Ascending aorta (tissue), 2 donors: ENCODE measurements at regions not wholly inside any gene's neighbourhood (a gene's known extent, or its start where the extent isn't known, plus 50 kb on each side); places are given as distances from the start of the nearest gene placed in this dataset.
"Not testable (repeated sequence)": the region's sequence is repeated elsewhere in the genome, so short reads cannot be mapped to it uniquely, and the experiment has no call there.

Source experiments
- DNase-seq, 2 donors: peaks; one replicate each; pipeline ENCODE4 v3.0.0-alpha.2; 2019; ENCODE audit warnings: low spot score in 2 of 2
- H3K27ac ChIP-seq, 2 donors: fragments of 200-600 bp; sonication (generic); one replicate each; pipeline ENCODE4 v1.5.1; 2016 to 2017; ENCODE audit warnings: mild to moderate bottlenecking in 1 of 2
- H3K27me3 ChIP-seq: fragments of 200-600 bp; sonication (generic); one replicate; pipeline ENCODE4 v1.5.1; 2017
- H3K36me3 ChIP-seq, 2 donors: fragments of 200-600 bp; sonication (generic); one replicate each; pipeline ENCODE4 v1.5.1; 2016
- H3K4me1 ChIP-seq, 2 donors: fragments of 200-600 bp; sonication (generic); one replicate each; pipeline ENCODE4 v1.5.1; 2016 to 2017; ENCODE audit warnings: mild to moderate bottlenecking in 1 of 2
- H3K4me3 ChIP-seq, 2 donors: fragments of 200-600 bp; sonication (generic); one replicate each; pipeline ENCODE4 v1.5.1; 2016 to 2017; ENCODE audit warnings: mild to moderate bottlenecking in 1 of 2
- H3K9me3 ChIP-seq, 2 donors: fragments of 200-600 bp; sonication (generic); one replicate each; pipeline ENCODE4 v1.5.1; 2016
- intact Hi-C: fragments of 100-400 bp; cut with DNase I; formaldehyde crosslinking; loops from one replicate; pipeline ENCODE4 v1.15.1; 2023
- TF ChIP-seq, protein P1 (sequence below), 3 experiments: fragments of 200-600 bp in 2 of 3; fragments of 450-650 bp in 1 of 3; sonication (generic) in 2 of 3; IDR thresholded peaks; one replicate each; pipeline ENCODE4 v1.5.1; 2016 to 2019; ENCODE audit warnings: antibody characterized with exemption in 3 of 3, mild to moderate bottlenecking in 1 of 3, moderate library complexity in 1 of 3

DNA sequence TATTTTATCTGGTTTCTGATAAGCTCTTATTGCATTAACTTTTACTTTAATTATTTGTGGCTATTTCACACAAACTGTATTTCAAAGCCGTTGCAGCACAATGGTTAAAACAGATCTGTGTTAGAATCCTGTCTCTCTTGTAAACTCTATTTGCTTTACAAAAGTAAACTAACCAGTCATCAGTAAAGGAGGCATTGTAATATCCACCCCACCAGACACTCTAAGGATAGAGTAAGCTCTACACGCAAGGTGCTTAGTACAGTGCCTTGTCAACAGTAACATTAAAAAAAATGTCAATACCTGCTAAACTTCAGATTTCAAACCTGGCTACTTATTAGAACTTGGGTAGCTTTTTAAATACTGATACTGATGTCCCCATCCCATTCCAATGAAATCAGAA, 228.4 kb downstream of the RCHY1 start:
- Histone ChIP-seq H3K27me3 (no peaks in the 10 kb centered on the region), H3K27ac (no peak overlapping the region), H3K36me3 (no peaks in the 10 kb centered on the region), H3K4me3 (no peak overlapping the region), H3K9me3 (no peaks in the 10 kb centered on the region), H3K4me1 (no peaks in the 10 kb centered on the region)
- intact Hi-C loops: no loop called here
- DNase-seq: no peak
- TF ChIP-seq, protein P1, sequence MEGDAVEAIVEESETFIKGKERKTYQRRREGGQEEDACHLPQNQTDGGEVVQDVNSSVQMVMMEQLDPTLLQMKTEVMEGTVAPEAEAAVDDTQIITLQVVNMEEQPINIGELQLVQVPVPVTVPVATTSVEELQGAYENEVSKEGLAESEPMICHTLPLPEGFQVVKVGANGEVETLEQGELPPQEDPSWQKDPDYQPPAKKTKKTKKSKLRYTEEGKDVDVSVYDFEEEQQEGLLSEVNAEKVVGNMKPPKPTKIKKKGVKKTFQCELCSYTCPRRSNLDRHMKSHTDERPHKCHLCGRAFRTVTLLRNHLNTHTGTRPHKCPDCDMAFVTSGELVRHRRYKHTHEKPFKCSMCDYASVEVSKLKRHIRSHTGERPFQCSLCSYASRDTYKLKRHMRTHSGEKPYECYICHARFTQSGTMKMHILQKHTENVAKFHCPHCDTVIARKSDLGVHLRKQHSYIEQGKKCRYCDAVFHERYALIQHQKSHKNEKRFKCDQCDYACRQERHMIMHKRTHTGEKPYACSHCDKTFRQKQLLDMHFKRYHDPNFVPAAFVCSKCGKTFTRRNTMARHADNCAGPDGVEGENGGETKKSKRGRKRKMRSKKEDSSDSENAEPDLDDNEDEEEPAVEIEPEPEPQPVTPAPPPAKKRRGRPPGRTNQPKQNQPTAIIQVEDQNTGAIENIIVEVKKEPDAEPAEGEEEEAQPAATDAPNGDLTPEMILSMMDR (IDR thresholded peaks at IDR 0.05): no peak

DNA sequence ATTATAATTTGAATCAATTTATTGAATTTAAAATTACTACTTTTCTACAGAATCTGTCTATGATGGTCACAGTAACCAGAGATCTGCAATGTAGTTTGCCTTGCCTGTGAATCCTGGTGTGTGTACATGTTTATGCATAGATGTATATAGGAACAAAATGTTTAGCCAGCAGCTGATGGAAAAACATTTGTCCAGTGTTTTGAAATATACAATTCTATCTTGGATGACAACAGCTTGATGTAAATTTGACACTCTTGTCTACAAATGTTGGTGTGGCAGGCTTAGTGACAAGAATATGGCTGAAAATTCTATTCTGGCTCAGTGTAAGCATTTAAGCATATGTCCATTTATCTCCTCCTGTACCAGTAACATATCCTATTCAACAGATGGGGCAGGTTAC, 229.4 kb downstream of the RCHY1 start:
- intact Hi-C loops: no loop called here
- Histone ChIP-seq H3K4me3 (no peak overlapping the region), H3K4me1 (no peaks in the 10 kb centered on the region), H3K27me3 (no peaks in the 10 kb centered on the region), H3K36me3 (no peaks in the 10 kb centered on the region), H3K9me3 (no peaks in the 10 kb centered on the region), H3K27ac (no peak overlapping the region)
- no peak for DNase-seq
- TF ChIP-seq, protein P1 (IDR thresholded peaks at IDR 0.05): no peak

DNA sequence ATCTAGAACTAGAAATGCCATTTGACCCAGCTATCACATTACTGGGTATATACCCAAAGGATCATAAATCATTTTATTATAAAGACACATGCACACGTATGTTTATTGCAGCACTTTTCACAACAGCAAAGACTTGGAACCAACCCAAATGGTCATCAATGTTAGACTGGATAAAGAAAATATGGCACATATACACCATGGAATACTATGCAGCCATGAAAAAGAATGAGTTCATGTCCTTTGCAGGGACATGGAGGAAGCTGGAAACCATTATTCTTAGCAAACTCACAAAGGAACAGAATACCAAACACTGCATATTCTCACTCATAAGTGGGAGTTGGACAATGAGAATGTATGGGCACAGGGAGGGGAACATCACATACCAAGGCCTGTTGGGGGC, 233.7 kb downstream of the RCHY1 start:
- H3K36me3 ChIP-seq, H3K9me3 ChIP-seq, DNase-seq, H3K27me3 ChIP-seq, H3K4me3 ChIP-seq, H3K27ac ChIP-seq, H3K4me1 ChIP-seq, intact Hi-C loops: not testable (repeated sequence)

DNA sequence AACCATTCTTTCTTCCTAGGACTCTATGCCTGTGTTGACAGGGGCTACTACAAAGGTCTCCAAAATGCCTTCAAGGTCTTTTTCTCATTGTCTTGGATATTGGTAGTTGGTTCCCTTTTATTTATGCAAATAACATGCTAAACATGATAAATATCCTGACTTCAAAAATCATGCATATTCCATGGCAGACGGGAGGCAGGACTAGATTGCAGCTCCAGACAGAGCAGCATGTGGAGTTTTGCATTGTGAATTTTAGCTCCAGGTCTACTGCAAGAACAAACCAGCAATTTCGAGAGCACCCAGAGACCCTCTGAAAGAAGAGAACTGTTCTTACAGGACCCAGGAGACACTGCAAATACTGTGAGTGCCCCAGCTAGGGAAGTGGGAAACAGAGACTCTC, 254.9 kb downstream of the RCHY1 start:
- TF ChIP-seq, protein P1 (IDR thresholded peaks at IDR 0.05): no peak
- no peak for DNase-seq
- no peaks in the 10 kb centered on the region for H3K9me3 ChIP-seq
- H3K4me1 ChIP-seq: no peaks in the 10 kb centered on the region
- H3K27me3 ChIP-seq: no peaks in the 10 kb centered on the region
- intact Hi-C loops: no loop called here
- H3K27ac ChIP-seq: no peak overlapping the region
- H3K4me3 ChIP-seq: no peak overlapping the region
- no peaks in the 10 kb centered on the region for H3K36me3 ChIP-seq

DNA sequence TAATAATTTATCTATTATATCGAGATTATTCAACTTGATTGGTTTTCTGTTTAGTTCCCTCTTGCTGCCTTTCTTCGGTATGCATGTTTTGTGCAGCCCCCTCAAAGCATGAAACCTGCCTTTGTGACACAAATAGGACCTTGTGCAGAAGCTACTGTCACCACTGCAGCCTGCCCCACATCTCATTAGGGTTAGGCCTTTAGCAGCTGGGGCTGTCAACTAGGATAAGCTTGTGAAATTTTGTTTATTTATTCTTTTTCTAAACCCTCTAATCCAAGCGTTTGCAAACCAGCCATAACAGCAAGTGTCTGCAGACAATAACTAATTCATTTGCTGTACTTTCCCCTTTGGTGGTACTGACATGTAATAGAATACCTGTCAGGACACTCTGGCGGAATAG, 258.9 kb downstream of the RCHY1 start:
- TF ChIP-seq, protein P1 (IDR thresholded peaks at IDR 0.05): no peak
- H3K4me1 ChIP-seq: no peaks in the 10 kb centered on the region
- H3K4me3 ChIP-seq: no peak overlapping the region
- no peak for DNase-seq
- intact Hi-C loops: no loop called here
- no peaks in the 10 kb centered on the region for H3K36me3 ChIP-seq
- no peaks in the 10 kb centered on the region for H3K27me3 ChIP-seq
- no peaks in the 10 kb centered on the region for H3K9me3 ChIP-seq
- no peak overlapping the region for H3K27ac ChIP-seq

DNA sequence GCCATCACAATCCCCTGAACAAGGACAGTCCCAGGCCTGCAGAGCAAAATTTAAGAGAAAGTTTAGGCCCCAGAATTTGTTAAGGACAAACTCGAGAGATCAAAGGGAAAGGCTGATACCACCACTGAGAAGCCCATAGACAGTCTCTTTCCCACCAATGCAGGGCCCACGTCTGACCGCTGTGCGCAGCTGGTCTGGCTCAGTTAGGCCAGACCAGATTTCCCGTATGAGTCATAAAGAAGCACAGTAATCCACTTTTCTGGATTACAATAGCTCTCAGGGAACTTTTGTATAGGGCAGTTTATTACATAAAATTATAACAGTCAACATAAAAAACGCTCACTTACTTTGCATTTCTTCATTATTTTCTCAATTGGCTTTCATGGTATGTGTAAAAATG, 259.5 kb downstream of the RCHY1 start:
- Histone ChIP-seq H3K9me3 (no peaks in the 10 kb centered on the region), H3K27ac (no peak overlapping the region), H3K36me3 (no peaks in the 10 kb centered on the region), H3K27me3 (no peaks in the 10 kb centered on the region), H3K4me1 (no peaks in the 10 kb centered on the region), H3K4me3 (no peak overlapping the region)
- TF ChIP-seq, protein P1 (IDR thresholded peaks at IDR 0.05): no peak
- no peak for DNase-seq
- intact Hi-C loops: no loop called here

DNA sequence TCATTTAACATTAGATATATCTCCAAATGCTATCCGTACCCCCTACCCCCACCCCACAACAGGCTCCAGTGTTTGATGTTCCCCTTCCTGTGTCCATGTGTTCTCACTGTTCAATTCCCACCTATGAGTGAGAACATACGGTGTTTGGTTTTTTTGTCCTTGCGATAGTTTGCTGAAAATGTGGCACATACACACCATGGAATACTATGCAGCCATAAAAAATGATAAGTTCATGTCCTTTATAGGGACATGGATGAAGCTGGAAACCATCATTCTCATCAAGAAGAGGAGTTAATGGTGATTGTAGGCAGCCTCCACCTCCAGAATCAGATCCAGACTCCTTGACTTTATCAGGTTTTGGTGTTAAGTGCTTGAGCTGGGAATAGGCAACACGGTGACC, 261.1 kb downstream of the RCHY1 start:
- intact Hi-C loops, H3K36me3 ChIP-seq, H3K4me1 ChIP-seq, DNase-seq, H3K4me3 ChIP-seq, H3K27ac ChIP-seq, H3K9me3 ChIP-seq, H3K27me3 ChIP-seq: not testable (repeated sequence)
